ENCODE measurements at regions not wholly inside any gene's neighbourhood (a gene's known extent, or its start where the extent isn't known, plus 50 kb on each side); places are given as distances from the start of the nearest gene placed in this dataset.

DNA sequence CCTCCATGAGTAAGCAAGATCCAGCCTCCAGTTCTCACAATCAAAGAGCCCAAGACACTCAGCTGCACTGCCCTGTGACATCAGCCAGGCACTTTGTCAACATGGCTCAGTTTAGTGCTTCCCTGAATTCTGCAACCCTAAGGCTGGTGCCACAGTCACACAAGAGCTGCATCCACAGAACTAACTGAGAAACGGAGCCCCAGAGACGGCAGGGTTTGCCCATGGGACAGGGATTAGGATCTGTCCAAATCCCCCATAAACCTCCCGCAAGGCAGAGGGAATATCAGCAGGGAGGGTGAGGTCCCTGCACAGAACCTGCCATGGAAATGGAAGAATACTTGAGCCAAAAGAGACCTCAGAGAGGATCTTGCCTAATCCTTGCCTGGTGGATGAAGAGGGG, 70.4 kb upstream of the UQCRFS1 start:
- Mint-ChIP-seq H3K4me3 (no peak overlapping the region), H3K4me1 (no peaks in the 10 kb centered on the region), H3K9me3 (peaks cover 8% of the 10 kb centered on the region), H3K36me3 (no peaks in the 10 kb centered on the region), H3K27me3 (no peaks in the 10 kb centered on the region), H3K27ac (no peak overlapping the region)
- ATAC-seq, result no peak

DNA sequence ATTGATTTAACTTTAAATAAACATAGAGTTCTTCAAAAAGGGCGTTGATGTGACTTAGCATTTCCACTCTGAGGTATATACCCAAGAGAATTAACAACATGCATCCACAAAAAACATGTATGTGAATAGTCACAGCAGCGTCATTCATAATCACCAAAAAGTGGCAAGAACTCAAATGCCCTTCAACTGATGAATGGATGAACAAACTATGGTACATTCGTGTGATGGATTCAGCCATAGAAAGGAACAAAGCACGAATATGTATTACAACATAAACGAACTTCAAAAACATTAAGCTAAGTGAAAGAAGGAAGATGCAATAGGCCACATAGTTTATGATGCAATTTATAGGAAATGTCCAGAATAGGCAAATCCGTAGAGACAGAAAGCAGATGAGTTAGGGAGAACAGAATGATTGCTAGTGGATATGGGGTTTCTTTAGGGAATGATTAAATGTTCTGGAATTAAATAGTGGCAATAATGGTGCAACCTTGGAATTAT, 72.3 kb upstream of the UQCRFS1 start:
- peaks cover 8% of the 10 kb centered on the region for H3K9me3 Mint-ChIP-seq
- no peaks in the 10 kb centered on the region for H3K27me3 Mint-ChIP-seq
- no peak overlapping the region for H3K27ac Mint-ChIP-seq
- no peak overlapping the region for H3K4me3 Mint-ChIP-seq
- H3K4me1 Mint-ChIP-seq, result no peaks in the 10 kb centered on the region
- H3K36me3 Mint-ChIP-seq, result no peaks in the 10 kb centered on the region
- ATAC-seq, result no peak

DNA sequence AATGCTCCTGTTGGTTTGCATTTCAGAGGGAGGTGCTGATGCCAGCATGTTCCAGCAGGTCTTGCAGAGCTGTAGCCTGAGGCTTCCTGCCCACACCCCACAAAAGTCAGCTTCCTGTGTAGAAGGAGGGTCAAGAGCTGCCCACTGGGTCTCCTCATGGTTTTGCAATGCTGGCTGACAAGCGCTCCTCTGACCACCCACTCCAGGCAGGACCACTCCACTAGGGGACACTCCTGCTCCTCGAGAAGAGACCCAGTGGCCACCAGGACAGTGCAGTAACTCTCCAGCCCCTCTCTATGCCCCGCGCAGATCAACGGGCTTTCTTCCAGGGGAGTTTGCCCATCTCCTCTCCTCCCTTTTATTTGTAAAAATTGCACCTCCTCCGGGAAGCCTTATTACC, 72.9 kb upstream of the UQCRFS1 start:
- no peak for ATAC-seq
- Mint-ChIP-seq H3K4me1 (no peaks in the 10 kb centered on the region), H3K27me3 (no peaks in the 10 kb centered on the region), H3K36me3 (no peaks in the 10 kb centered on the region), H3K4me3 (no peak overlapping the region), H3K9me3 (peaks cover 8% of the 10 kb centered on the region), H3K27ac (no peak overlapping the region)

DNA sequence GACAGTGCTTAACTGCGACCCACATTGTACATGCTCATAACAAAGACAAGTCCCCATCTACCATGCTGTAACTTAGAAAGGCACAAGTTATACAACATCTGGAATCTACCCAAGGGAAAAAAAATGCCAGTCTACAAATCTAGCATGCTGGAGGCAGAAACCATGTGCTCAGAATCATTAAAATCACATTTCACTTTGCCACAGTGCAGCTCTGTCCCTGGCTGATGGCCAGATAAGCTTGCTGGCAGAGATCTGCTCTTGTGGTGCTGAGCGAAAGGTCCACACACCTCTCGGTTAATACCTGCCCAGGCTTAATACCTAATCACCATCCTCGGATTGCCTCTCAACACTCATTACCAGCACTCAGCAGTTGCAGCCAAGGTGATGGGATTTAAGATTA, 74.1 kb upstream of the UQCRFS1 start:
- Mint-ChIP-seq H3K9me3 (peaks cover 11% of the 10 kb centered on the region), H3K27ac (no peak overlapping the region), H3K27me3 (no peaks in the 10 kb centered on the region), H3K4me3 (no peak overlapping the region), H3K4me1 (no peaks in the 10 kb centered on the region), H3K36me3 (no peaks in the 10 kb centered on the region)
- ATAC-seq, result no peak

DNA sequence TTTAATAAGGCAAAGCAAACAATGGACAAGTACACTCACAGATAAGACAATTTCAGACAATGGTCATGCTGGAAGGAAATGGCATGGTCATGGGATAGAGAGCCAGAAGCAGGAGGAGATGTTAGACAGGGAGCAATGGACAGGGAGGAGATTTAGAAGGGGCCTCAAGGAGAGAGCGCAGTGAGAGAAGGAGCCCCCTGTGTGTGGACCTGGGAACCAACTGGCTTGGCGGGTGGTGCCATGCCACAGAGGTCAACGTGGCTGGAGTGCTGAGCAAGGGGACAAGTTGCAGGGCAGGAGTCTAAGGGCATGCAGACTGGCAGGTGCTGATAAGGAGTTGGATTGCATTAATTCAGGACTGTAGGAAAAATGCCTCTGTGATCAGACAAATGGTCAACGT, 75.3 kb upstream of the UQCRFS1 start:
- ATAC-seq, result no peak

DNA sequence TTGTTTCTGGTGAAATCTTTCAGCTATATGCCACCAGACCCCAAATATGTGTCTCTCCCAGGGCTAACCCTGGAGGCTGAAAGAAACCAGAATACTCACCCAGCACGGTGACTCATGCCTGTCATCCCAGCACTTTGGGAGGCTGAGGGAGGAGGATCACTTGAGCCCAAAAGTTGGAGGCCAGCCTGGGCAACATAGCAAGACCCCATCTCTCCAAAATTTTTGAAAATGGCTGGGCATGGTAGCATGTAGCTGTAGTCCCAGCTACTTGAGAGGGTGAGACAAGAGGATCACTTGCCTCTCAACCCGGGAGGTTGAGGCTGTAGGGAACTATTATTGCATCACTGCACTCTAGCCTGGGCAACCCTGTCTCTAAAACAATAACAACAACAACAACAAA, 76.1 kb upstream of the UQCRFS1 start:
- H3K27ac Mint-ChIP-seq, result no peak overlapping the region
- H3K27me3 Mint-ChIP-seq, result no peaks in the 10 kb centered on the region
- no peak for ATAC-seq
- no peaks in the 10 kb centered on the region for H3K36me3 Mint-ChIP-seq
- H3K4me1 Mint-ChIP-seq, result no peaks in the 10 kb centered on the region
- peaks cover 11% of the 10 kb centered on the region for H3K9me3 Mint-ChIP-seq
- H3K4me3 Mint-ChIP-seq, result no peak overlapping the region

More for the DNA sequence above, 75.3 kb upstream of the UQCRFS1 start:
- no peaks in the 10 kb centered on the region for H3K4me1 Mint-ChIP-seq
- H3K9me3 Mint-ChIP-seq, result peaks cover 11% of the 10 kb centered on the region
- no peaks in the 10 kb centered on the region for H3K36me3 Mint-ChIP-seq
- H3K27me3 Mint-ChIP-seq, result no peaks in the 10 kb centered on the region
- H3K27ac Mint-ChIP-seq, result no peak overlapping the region
- no peak overlapping the region for H3K4me3 Mint-ChIP-seq

DNA sequence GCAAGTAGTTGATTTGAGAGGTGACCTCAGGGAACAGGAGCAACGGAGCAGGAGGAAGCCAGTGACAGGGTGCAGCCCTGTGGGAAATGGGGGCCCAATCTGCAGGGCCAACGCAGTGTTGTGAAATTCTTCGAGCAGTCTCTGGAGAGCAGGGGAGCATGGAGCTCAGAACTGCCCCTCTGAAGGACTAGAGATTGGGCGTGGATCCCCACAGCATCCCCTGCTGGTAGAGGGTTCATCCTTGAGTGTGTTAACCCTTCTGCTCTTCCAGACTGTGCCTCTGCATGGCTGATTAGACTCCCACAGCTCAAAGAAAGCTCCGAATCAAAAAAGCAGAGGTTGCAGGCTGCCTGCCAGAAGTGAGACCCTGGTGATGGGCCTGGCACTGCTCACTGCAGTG, 77.9 kb upstream of the UQCRFS1 start:
- H3K36me3 Mint-ChIP-seq, result no peaks in the 10 kb centered on the region
- no peaks in the 10 kb centered on the region for H3K27me3 Mint-ChIP-seq
- no peaks in the 10 kb centered on the region for H3K4me1 Mint-ChIP-seq
- H3K9me3 Mint-ChIP-seq, result peaks cover 6% of the 10 kb centered on the region
- no peak overlapping the region for H3K4me3 Mint-ChIP-seq
- no peak for ATAC-seq
- no peak overlapping the region for H3K27ac Mint-ChIP-seq

DNA sequence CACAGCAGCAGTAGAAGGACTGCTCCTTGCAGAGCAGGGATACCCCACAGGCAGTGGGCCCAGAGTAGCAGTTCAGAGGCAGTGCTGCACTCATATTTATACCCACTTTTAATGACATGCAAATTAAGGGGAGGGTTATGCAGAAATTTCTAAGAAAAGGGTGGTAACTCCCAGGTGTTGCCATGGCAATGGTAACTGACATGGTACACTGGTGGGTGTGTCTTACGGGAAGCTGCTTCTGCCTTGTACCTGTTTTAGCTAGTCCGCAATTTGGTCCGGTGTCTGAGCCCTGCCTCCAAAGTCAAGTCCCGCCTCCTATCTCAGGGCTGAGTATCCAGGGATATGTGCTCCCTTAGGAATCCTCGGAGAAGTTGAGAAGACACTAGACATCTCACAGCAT, 79.2 kb upstream of the UQCRFS1 start:
- H3K4me3 Mint-ChIP-seq, result no peak overlapping the region
- H3K9me3 Mint-ChIP-seq, result peaks cover 6% of the 10 kb centered on the region
- H3K4me1 Mint-ChIP-seq, result no peaks in the 10 kb centered on the region
- no peak for ATAC-seq
- H3K27ac Mint-ChIP-seq, result no peak overlapping the region
- H3K36me3 Mint-ChIP-seq, result no peaks in the 10 kb centered on the region
- H3K27me3 Mint-ChIP-seq, result no peaks in the 10 kb centered on the region

DNA sequence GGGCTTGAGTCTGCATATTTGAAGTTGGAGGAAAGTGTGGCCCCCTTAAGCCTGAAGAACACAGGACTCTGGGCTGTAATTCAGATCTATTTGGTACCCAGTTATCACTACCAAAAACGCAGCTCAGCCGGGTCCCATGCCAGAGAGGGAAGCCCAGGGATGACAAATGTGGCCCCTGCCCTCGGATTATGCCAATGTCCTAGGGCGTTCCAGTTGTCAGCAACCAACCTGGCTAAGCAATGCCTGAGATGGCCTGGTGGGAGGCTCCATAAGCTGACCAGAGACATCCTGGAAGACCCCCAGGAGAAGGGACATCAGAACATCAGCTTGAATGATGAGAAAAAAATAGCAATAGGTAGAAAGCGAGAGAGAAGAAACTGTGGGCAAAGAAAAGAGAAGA, 79.6 kb upstream of the UQCRFS1 start:
- ATAC-seq, result no peak
- Mint-ChIP-seq H3K4me3 (no peak overlapping the region), H3K27ac (no peak overlapping the region), H3K36me3 (no peaks in the 10 kb centered on the region), H3K9me3 (peaks cover 6% of the 10 kb centered on the region), H3K27me3 (no peaks in the 10 kb centered on the region), H3K4me1 (no peaks in the 10 kb centered on the region)

DNA sequence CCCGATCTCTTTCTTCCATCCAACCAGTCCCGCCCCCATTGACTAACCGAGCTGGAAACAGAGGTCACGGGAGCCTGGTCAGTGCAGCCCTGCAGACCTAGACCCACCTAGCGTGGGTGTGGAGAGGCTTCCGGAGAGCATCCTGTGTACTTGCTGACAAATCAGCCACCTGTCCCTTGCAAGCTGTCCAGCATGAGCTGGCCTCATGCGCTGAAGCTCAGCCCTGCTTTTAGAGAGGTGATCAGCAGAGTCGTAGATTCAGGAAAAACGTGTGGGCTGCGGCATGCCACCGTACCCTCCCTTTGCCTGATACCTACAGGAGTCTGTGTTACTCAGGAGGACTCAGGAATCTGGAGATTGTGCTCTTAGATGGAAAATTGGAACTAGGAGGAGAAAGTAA, 80.3 kb upstream of the UQCRFS1 start:
- Mint-ChIP-seq H3K27me3 (no peaks in the 10 kb centered on the region), H3K4me3 (no peak overlapping the region), H3K36me3 (no peaks in the 10 kb centered on the region), H3K4me1 (no peaks in the 10 kb centered on the region), H3K9me3 (peaks cover 7% of the 10 kb centered on the region), H3K27ac (no peak overlapping the region)
- no peak for ATAC-seq

DNA sequence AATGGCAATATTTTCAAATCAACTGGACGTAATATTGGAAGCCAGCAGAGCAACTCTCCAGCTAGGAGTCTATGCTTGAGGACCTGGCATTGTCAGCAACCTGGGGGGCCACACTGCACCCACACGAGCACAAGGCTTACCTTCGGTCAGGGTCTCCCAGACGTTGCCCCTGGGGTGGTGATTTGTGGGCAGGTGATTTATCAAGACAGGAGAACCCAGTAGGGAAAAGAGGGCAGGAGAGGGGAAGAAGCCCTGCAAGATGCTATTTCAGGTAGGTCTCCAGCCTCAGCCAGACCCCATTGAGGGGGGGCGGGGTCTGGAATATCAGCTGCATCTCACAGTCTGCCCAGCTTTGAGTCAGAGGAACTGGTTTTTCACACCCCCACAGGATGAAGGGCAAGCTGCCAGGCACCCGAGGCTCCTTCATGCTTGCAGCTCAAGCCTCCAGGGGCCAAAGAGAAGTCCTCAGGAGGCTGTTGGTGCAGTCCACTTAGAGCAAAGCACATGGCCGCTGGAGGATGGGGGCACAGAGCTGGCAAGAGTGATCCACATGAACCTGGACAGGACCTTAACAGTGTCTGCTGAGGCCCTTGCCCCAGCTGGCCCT, 80.9 kb upstream of the UQCRFS1 start:
- H3K36me3 Mint-ChIP-seq, result no peaks in the 10 kb centered on the region
- H3K4me3 Mint-ChIP-seq, result no peak overlapping the region
- H3K9me3 Mint-ChIP-seq, result peaks cover 6% of the 10 kb centered on the region
- no peak for ATAC-seq
- no peaks in the 10 kb centered on the region for H3K4me1 Mint-ChIP-seq
- no peak overlapping the region for H3K27ac Mint-ChIP-seq
- no peaks in the 10 kb centered on the region for H3K27me3 Mint-ChIP-seq

DNA sequence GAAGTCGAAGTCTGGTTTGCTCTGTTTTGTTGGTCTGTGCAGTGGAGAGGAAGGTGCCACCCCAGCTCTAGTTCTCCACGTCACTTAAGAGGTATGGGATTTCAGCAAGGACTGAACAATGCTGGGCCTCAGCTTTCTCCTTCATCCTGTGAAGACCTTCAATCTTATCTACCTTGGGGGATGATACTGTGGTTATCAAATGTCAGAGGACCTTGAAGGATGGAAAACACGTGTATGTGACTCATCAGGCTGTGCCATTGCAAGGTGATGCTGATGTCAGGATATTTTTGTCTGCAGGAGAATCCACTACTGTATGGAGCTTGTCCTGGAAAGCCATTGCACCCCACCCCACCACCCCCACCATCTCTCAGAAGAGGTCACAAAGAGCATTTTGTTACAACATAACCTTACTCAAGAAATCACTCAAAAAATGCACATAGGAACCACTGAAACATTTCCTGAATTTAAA, 81.4 kb upstream of the UQCRFS1 start:
- Mint-ChIP-seq H3K9me3 (peaks cover 6% of the 10 kb centered on the region), H3K4me1 (no peaks in the 10 kb centered on the region), H3K4me3 (no peak overlapping the region), H3K27me3 (no peaks in the 10 kb centered on the region), H3K27ac (no peak overlapping the region), H3K36me3 (no peaks in the 10 kb centered on the region)
- no peak for ATAC-seq

DNA sequence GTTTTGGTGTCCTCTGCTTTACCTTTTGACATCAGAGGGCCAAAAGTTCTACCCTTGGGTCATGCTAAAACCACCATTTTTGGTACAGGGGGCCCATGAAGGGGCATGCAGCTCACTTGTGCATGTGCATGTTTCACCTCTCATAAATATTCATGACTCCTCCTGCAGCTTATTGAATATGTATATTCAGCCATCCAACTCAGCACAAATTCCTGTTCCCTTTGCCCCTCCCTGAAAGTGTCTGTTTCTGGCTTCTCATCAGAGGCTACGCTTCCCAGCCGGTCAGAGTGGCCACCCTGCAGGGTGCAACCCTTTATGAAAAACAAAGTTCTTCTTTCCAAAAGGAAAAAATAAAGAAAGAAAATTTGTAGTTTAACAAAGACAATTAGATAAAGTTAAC, 82.3 kb upstream of the UQCRFS1 start:
- H3K4me3 Mint-ChIP-seq, result no peak overlapping the region
- no peaks in the 10 kb centered on the region for H3K27me3 Mint-ChIP-seq
- H3K9me3 Mint-ChIP-seq, result peaks cover 6% of the 10 kb centered on the region
- no peak overlapping the region for H3K27ac Mint-ChIP-seq
- no peak for ATAC-seq
- H3K4me1 Mint-ChIP-seq, result no peaks in the 10 kb centered on the region
- no peaks in the 10 kb centered on the region for H3K36me3 Mint-ChIP-seq

DNA sequence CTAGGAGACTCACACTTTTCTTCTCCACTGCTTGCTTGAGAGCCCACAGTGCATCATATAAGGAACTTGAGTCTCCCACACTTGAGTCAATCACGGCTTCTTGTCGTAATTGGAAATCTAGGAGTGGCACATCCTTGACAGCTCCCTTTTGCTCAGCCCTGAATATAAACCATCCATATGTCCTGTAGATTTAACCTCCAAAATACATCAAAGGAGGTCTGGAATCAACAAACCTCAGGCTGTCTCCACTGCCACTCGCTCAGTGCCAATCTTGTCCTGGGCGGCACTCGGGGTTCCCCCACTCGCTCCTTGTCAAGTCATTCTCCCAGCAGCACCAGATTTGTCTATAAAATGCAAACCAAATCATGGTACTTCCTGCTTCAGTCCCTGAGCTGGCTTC, 84.4 kb upstream of the UQCRFS1 start:
- ATAC-seq, result no peak
- Mint-ChIP-seq H3K27me3 (no peaks in the 10 kb centered on the region), H3K27ac (no peak overlapping the region), H3K4me3 (no peak overlapping the region), H3K4me1 (no peaks in the 10 kb centered on the region), H3K36me3 (no peaks in the 10 kb centered on the region), H3K9me3 (peaks cover 3% of the 10 kb centered on the region)

DNA sequence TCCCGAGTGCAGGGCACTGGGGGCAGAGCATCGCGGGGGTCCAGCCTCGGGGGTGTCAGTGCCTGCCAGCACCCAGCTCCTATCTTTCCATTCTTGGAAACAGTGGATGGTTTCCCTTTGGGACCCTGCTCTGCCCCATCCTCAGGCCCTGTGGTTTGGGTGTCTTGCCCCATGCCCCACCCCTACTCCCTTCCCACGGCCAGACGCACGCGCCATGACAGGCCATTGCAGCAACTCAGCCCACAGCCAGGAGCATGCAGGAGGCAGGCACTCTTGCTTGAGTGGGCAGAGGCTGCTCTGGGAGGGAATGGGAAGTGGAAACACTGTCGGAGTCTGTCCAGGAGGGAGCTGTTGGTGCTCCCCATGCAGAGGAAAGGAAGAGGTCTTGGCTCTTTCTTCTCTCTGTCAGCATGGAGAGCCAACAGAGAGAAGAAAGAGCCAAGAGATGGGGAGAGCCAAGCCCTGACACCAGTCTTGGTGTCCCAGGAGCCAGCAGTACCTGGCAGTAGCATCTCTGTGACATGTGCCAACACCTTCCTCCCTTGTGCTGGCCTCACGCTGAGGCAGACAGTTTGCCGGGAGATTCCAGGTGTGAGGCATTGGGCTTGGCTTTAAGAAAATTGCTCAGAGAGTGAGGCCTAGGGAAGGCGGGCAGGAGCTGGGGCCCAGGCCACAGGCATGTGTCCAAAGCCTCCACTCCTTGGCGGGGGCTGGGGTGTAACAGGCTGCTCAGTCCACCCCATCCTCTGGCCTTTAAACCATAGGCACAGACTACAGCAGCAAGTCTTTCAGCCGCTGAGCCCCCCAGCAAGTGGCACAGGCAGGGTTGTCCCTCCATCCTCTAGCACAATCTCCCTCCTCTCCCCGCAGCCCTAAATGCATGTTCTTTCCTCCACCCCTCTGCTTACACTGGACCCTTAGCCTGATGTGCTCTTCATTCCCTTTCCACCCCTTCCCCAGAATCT, 86.7 kb upstream of the UQCRFS1 start:
- no peaks in the 10 kb centered on the region for H3K27me3 Mint-ChIP-seq
- no peak overlapping the region for H3K27ac Mint-ChIP-seq

More for the DNA sequence above, 86.7 kb upstream of the UQCRFS1 start:
- Mint-ChIP-seq H3K4me3 (no peak overlapping the region), H3K9me3 (peaks cover 3% of the 10 kb centered on the region), H3K4me1 (no peaks in the 10 kb centered on the region), H3K36me3 (no peaks in the 10 kb centered on the region)
- ATAC-seq, result no peak

Measured in stimulated activated memory B cell treated with anti-CD40 and anti-IgM and Interleukin-4, amounts not matched to agents 10 μg/mL and 1 μg/mL and 100 μg/mL, for 72 hours (primary cell).